CD4-positive, alpha-beta T cell treated with Interleukin-10 for 1 hour (primary cell): ENCODE measurements at regions not wholly inside any gene's neighbourhood (a gene's known extent, or its start where the extent isn't known, plus 50 kb on each side); places are given as distances from the start of the nearest gene placed in this dataset.

Experiments
- DNase-seq: peaks from one replicate; pipeline ENCODE4 v3.0.0-alpha.2; 2020

- DNase-seq: no peak
Measured at GRCh38 chr14:65286443-65286842, 126.1 kb upstream of the FUT8 start.

GRCh38 chr14:65287264-65288131 is 125.0 kb upstream of the FUT8 start:
- DNase-seq: peak; percentile 64

- DNase-seq: no peak
Measured at GRCh38 chr14:65290830-65291229, 121.7 kb upstream of the FUT8 start.

DNA sequence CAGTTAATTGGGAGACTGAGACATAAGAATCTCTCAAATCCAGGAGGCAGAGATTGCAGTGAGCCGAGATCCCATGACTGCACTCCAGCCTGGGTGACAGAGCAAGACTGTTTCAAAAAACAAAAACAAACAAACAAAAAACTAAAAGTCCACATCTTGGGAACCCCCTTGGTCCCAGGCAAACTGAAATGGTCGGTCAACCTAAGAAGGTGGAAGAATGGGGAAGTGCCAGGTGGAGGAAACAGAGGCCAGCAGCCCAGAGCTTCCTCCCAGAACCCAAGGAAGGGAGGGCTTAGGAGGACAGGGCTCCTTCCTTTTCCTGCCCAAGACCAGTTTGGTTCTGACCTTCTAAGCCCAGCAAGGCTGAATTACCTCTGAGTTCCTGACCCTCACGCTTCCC is 121.0 kb upstream of the FUT8 start:
- DNase-seq: no peak

GRCh38 chr14:65294816-65295215 is 117.7 kb upstream of the FUT8 start:
- no peak for DNase-seq

DNA sequence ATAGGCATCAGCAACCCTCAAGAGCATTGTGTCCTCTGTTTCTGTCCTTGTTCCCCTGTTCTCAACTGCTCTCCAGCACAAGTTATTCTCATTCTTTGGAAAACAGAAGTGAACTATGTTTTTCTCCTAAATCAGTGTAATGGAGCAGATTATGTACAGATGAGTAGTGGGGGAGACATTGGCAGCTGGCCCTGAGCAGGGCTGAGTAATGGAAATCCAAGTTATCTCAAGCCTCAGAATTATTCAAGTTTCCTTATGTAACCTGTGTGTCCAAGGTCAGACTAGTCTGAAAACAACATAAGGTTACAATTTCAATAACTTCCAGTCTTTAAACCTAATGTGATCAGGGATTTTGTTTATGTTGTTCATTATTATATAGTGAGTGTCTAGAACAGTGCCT is 116.1 kb upstream of the FUT8 start:
- DNase-seq: no peak

- DNase-seq: no peak
Measured at GRCh38 chr14:65296876-65297275, 115.7 kb upstream of the FUT8 start.

DNA sequence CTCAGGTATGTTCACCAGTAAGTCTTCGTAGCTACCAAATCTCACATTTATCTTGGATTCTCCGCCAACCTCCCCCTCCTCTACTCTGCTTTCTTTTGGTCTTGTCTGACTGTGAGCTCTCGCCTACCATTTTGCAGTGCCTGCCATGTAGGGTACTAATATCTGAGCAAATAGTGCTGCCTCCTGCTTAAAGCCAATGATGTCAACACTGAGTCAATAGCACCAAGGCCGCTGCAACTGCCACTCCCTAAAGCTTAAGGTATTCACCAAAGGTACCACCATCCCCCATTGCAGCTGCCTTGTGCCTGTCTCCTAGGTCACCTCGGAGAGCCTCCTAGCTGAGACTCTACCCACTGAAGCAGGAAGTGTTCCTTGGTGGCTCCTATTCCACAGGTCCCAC is 114.8 kb upstream of the FUT8 start:
- DNase-seq: no peak

DNA sequence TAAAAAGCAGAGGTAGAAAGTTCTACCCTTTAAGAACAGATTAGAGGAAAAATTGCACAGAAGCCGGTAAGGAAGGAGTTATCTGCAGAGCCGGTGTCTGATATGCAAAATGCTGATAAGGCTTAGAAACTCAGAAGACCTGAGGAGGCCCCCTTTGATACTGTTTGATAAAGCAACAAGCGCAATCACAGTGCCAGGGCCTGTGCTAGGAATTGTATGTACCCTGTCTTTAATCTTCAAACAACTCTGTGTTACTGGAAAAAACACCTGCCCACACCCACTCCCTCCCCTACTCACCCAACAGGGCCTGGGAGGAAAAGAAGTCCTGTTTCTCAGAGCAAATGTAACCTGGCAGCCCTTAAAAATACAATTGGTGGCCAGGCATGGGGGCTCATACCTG is 112.7 kb upstream of the FUT8 start:
- DNase-seq: no peak

- no peak for DNase-seq
Measured at GRCh38 chr14:65301862-65302539, 110.5 kb upstream of the FUT8 start.

DNA sequence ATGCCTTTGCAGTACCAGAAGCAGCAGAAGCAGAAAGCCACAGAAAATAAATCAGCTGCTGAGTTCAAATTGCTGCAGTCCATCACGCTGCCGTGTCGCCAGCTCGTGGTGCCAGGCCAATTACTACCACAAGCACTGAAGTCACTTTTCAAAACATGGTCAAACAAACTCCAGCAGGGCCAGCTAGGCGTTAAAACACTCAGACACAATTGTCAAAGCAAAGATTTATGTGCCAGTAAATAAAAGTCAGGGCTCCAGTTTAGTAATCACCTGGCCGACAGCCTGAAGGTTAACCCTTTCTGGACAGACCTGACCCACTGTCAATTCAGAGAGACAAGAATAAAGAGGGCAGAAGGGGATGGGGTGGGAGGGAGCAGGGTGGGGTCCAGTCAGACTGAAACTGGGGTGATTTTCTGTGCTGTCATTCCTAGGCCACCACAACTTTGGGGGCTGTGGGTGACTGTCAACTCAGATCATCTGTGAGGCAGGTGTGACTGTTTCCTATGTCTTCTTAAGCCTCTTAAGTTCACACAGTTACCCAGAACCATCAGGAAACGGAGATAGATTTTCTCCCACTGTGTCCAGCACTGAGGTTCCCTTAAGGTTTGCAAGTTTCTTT is 109.8 kb upstream of the FUT8 start:
- no peak for DNase-seq

GRCh38 chr14:65303190-65303898 is 109.2 kb upstream of the FUT8 start:
- no peak for DNase-seq

DNA sequence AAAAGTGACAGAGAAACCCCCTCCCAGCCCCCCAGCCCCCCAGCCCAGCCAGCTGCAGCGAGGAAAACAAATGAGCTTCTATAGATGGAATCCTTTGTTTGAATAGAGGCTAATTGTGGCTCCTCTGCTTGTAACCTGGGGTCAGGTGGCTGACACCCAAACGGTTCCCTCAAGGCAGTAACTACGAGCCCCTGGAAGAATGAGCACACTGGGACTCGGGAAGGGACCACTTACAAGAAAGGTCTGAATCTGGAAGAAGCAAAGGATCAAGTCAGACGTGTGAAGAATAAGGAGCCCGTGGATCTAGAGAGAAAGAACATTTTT is 108.7 kb upstream of the FUT8 start:
- no peak for DNase-seq

DNA sequence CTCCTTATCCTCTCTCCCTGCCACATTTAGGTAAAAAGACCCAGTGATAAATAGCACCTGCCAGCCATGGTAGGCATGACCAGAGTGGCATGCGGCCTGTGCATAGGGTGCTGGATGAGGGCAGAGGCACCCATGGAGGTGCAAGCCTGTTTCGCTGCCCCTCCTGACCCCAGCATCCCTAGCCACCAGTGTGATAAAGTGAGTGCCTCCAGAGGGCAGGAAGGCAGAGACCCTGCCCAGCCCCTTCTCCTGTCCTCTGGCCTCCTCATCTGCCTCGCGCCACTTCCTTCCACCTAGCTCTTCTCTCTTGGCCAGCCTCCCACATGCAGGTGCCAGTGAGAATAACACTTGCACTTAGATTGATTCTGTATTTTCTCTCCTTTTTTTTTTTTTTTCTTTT is 108.3 kb upstream of the FUT8 start:
- DNase-seq: no peak

DNA sequence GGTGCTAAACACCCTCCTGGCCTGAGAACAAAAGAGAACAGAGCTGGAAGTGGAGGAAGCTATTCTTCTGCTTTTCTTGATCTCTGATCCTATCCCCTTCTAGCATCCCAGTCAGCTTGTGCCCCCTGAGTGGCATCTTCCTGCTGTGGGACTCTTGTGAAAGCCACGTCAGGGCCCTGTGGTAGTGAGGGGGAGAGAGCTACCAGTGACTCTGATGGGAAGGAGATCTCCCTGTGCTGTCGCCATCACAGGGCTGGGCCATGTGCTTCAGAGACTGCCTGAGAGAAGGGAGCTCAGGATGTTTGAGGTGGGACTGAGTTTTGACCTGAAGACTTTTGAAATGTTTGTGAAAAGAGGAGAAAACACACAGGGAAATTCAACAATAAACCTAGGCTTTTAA is 107.6 kb upstream of the FUT8 start:
- no peak for DNase-seq

GRCh38 chr14:65308536-65308935 is 104.0 kb upstream of the FUT8 start:
- DNase-seq: no peak

GRCh38 chr14:65310568-65310967 is 102.0 kb upstream of the FUT8 start:
- no peak for DNase-seq

GRCh38 chr14:65312859-65313258 is 99.7 kb upstream of the FUT8 start:
- no peak for DNase-seq

GRCh38 chr14:65318636-65319506 is 93.7 kb upstream of the FUT8 start:
- no peak for DNase-seq

GRCh38 chr14:65320661-65321308 is 91.7 kb upstream of the FUT8 start:
- no peak for DNase-seq

DNA sequence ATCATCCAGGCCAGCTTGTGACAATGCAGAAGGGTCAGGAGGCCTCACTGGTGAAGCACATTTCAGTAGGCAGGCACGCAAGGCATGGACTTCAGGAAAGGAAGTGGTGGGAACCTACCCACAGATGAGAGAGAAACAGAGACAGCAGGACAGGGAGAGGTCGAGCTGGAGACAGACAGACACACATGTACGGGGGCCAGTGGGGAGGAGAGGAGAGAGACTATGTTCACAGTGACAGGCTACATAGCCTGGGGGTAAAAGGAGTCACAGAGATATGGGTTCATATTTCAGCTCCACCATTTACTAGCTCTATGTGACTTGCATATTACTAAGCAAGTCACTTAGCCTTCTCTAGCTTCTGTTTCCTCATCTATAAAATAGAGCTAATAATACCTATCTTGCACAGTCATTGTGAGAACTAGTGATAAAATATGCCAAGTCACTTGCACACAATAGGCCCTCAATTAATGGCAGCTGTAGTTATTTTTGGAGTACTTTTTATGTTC is 91.1 kb upstream of the FUT8 start:
- DNase-seq: no peak

GRCh38 chr14:65329481-65329880 is 83.0 kb upstream of the FUT8 start:
- DNase-seq: no peak
